Upper lobe of right lung (tissue), 1 donor: ENCODE measurements at regions not wholly inside any gene's neighbourhood (a gene's known extent, or its start where the extent isn't known, plus 50 kb on each side); places are given as distances from the start of the nearest gene placed in this dataset.
A peak's percentile ranks its signal among the peaks of the same experiment; 100 is the strongest.

Experiments
- ATAC-seq: fragments of 200-7000 bp; cut with Tn5 transposase; one replicate; pipeline ENCODE4 v1.9.1; 2020; ENCODE audit warnings: mild to moderate bottlenecking, moderate library complexity
- DNase-seq: peaks from one replicate; pipeline ENCODE4 v3.0.0-alpha.2; 2020
- H3K27ac ChIP-seq: fragments of 200-600 bp; one replicate; pipeline ENCODE4 v1.8.0; 2022
- H3K27me3 ChIP-seq: fragments of 200-600 bp; one replicate; pipeline ENCODE4 v1.8.0; 2022; ENCODE audit warnings: mild to moderate bottlenecking
- H3K36me3 ChIP-seq: fragments of 200-600 bp; one replicate; pipeline ENCODE4 v1.8.0; 2022
- H3K4me1 ChIP-seq: fragments of 200-600 bp; one replicate; pipeline ENCODE4 v1.8.0; 2022
- H3K4me3 ChIP-seq: fragments of 200-600 bp; one replicate; pipeline ENCODE4 v1.8.0; 2022; ENCODE audit warnings: mild to moderate bottlenecking
- H3K9me3 ChIP-seq: fragments of 200-600 bp; one replicate; pipeline ENCODE4 v1.8.0; 2022
- CTCF ChIP-seq: fragments of 200-600 bp; IDR thresholded peaks from one replicate; pipeline ENCODE4 v1.8.0; 2022; ENCODE audit warnings: antibody characterized with exemption
- intact Hi-C: fragments of 100-400 bp; cut with DNase I; formaldehyde crosslinking; loops from one replicate; pipeline ENCODE4 v1.11.0; 2022
- donor health status: DM: no; HTN: yes; CAD: no; lungs with severe emphysema.

DNA sequence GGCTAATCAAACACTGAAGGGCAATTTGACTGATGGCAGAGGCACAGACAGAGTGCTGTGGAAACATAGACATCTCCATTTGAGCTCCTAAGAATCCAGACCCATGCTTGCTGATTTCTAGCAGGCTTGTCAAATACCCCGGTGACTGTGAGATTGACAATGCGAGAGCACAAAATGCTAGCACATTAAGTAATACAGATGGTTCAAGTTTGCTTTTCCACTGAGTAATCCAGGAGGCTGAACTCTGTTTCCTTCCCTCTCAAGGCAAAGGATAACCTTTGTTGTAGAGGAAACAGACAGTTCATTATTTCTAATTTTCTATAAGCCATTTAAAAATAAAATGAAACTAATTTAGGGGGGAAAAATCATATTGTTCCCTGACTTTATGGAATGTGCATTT, 256.5 kb upstream of the CRY1 start:
- Histone ChIP-seq H3K9me3 (no peaks in the 10 kb centered on the region), H3K4me3 (no peak overlapping the region), H3K27me3 (peaks cover under 1% of the 10 kb centered on the region), H3K4me1 (no peaks in the 10 kb centered on the region), H3K36me3 (no peaks in the 10 kb centered on the region), H3K27ac (no peak overlapping the region)
- intact Hi-C loops, result no loop called here
- ATAC-seq (no peak), DNase-seq (no peak)
- no peak for TF ChIP-seq CTCF

- ATAC-seq, result no peak
- H3K36me3 ChIP-seq, result no peaks in the 10 kb centered on the region
- intact Hi-C loops, result no loop called here
- peaks cover 8% of the 10 kb centered on the region for H3K27me3 ChIP-seq
- H3K4me3 ChIP-seq, result no peak overlapping the region
- DNase-seq, result no peak
- no peaks in the 10 kb centered on the region for H3K9me3 ChIP-seq
- no peaks in the 10 kb centered on the region for H3K4me1 ChIP-seq
- no peak overlapping the region for H3K27ac ChIP-seq
- TF ChIP-seq CTCF, result no peak
These were observed 257.8 kb upstream of the CRY1 start for GRCh38 chr12:107351109-107351508.

DNA sequence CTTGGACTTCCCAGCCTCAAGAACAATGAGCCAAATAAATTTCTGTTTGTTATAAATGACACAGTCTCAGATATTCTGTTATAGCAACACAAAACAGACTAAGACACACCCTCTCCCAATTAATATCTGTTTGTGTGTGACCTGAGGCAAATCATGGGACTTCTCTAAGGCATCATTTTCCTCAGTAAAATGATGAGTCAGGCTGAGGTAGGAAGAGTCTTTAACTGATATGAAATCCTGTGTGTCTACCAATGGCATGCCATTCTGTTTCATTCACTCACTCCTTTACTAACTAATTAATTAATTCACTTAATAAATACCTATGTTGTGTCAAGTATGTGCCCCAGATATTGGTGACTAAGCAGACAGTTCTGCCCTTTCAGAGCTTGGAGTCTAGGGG, 258.4 kb upstream of the CRY1 start:
- no peak overlapping the region for H3K4me3 ChIP-seq
- DNase-seq (no peak), ATAC-seq (no peak)
- no peak overlapping the region for H3K27ac ChIP-seq
- H3K27me3 ChIP-seq, result peaks cover 10% of the 10 kb centered on the region
- no peaks in the 10 kb centered on the region for H3K4me1 ChIP-seq
- no peaks in the 10 kb centered on the region for H3K36me3 ChIP-seq
- no peaks in the 10 kb centered on the region for H3K9me3 ChIP-seq
- TF ChIP-seq CTCF, result no peak
- intact Hi-C loops, result no loop called here

- H3K36me3 ChIP-seq, result no peaks in the 10 kb centered on the region
- H3K27ac ChIP-seq, result no peak overlapping the region
- no peak for DNase-seq
- H3K9me3 ChIP-seq, result no peaks in the 10 kb centered on the region
- peak; percentile 69 for ATAC-seq
- no peak overlapping the region for H3K4me3 ChIP-seq
- H3K27me3 ChIP-seq, result peaks cover 11% of the 10 kb centered on the region
- no peak for TF ChIP-seq CTCF
- intact Hi-C loops, result no loop called here
- no peaks in the 10 kb centered on the region for H3K4me1 ChIP-seq
These were observed 259.2 kb upstream of the CRY1 start for GRCh38 chr12:107352347-107353081.

DNA sequence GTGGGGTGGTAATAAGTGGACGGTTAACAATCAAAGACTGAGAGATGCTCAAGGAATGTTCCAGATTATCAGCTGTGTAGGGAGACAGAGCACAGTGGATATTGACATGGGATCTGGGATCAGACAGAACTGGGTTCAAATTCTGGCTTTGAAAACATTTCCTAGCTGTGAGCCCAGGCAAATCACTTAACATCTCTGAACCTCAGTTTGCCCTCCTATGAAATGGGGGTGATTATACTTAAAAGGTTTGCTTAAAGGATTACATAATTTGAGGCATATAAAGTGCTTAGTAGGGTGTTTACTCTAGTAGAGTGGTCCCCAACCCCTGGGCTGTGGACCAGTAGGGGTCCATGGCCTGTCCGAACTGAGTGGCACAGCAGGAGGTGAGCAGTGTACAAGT, 260.0 kb upstream of the CRY1 start:
- no peak for TF ChIP-seq CTCF
- ATAC-seq (no peak), DNase-seq (no peak)
- Histone ChIP-seq H3K27me3 (peaks cover 11% of the 10 kb centered on the region), H3K36me3 (no peaks in the 10 kb centered on the region), H3K4me1 (no peaks in the 10 kb centered on the region), H3K9me3 (no peaks in the 10 kb centered on the region), H3K27ac (no peak overlapping the region), H3K4me3 (no peak overlapping the region)
- intact Hi-C loops, result no loop called here
